HG03457 (cell line): ENCODE measurements at regions not wholly inside any gene's neighbourhood (a gene's known extent, or its start where the extent isn't known, plus 50 kb on each side); places are given as distances from the start of the nearest gene placed in this dataset.

Experiments used
- ATAC-seq: cut with Tn5 transposase; IDR thresholded peaks from one replicate; pipeline ENCODE4 v1.9.1; 2021; ENCODE audit warnings: moderate number of reproducible peaks; ENCODE audit not compliant: unreplicated experiment

DNA sequence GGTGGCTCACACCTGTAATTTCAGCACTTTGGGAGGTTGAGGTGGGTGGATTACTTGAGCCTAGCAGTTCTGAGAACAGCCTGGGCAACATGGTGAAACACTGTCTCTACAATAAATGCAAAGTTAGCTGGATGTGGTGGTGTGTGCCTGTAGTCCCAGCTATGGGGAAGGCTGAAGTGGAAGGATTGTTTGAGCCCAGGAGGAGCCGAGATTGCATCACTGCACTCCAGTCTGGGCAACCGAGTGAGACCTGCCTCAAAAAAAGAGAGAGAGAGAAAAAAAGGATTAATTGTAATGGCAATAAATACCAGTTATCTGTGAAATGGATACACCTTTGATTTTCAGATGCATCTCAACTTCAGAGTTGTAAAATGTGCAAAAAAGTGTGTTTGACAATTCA, 58.8 kb downstream of the SPRY1 start:
- no peak for ATAC-seq

DNA sequence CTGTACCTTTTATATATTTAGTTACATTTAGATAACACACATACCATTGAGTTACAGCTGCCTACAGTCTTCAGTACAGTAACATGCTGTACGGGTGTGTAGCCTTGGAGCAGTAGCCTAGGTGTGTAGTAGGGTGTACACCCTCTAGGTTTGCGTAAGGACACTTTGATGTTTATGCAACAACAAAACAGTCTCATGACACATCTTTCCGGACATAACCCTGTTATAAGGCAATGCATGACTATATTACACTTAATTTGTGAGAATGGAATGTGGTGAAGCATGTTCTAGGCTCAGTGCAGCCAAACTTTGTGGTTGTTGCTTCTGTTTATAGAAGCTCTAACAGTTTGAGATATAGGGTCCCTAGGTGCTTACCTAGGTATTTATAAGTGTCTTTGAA, 65.4 kb downstream of the SPRY1 start:
- ATAC-seq = no peak

DNA sequence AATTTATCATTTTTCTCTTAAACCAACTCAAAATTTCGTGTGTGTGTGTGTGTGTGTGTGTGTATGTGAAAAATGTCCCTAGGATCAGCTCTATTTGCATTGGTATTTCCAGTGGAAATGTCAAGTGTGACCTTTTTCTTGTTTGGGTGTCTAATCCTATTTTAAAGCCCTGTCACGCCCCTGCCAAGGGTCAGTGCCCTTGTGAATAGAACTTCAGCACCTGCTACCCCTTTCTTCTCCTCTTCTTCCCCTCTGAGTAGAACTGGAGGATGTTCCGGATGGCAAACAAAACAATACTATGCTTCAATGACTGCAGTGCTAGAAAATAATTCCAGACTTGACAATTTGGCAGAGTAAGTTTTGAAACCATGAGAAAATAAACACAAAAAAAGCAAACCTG, 67.3 kb downstream of the SPRY1 start:
- ATAC-seq = no peak

DNA sequence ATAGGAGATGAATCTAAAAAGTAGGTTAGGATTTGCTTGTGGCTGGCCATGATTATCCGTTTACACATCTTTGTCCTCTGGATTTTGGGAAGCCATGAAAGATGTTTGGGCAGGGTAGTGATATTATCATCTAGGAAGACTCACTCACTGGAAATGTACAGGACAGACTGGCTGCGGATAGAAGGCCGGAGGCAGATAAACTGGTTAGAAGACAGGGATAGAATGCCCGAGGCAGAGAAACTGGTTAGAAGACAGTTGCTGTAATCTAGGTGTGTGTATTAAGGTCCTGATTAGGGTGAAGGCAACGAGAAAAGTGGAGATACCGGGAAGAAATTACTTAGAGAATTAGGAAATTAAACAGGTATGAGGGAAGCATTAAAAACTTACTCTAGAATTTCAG, 68.8 kb downstream of the SPRY1 start:
- ATAC-seq = no peak

DNA sequence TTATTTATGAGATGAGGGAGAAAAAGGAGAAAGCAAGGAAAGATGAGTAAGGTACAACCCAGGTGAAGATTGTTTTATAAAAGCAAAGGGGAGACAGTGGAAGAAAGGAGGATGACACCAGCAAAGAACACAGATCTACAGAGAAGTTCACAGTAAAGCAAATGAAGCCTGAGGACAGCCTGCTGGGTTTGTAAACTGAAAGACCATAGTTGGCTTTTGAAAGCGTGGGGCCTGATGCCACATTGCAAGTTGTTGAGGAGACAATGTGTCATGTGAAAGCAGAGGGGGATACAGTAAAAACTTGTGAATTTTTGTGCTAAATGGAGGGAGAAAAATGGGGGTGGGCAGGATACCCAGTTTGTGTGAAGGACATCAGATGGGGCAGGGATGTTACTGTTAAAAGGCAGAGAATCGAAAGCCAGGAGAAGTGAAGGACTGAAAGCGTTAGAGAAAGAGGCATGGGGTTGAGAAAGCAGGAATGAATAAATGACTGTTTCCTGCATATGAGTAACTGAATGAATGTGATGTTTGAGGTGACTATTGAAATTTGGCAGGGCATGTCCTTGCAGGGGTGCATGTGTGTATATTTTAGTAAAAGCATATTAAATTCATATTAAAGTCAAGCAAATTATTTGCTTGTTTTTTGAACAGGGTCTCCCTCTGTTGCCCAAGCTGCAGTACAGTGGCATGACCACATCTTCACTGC, 69.6 kb downstream of the SPRY1 start:
- no peak for ATAC-seq

DNA sequence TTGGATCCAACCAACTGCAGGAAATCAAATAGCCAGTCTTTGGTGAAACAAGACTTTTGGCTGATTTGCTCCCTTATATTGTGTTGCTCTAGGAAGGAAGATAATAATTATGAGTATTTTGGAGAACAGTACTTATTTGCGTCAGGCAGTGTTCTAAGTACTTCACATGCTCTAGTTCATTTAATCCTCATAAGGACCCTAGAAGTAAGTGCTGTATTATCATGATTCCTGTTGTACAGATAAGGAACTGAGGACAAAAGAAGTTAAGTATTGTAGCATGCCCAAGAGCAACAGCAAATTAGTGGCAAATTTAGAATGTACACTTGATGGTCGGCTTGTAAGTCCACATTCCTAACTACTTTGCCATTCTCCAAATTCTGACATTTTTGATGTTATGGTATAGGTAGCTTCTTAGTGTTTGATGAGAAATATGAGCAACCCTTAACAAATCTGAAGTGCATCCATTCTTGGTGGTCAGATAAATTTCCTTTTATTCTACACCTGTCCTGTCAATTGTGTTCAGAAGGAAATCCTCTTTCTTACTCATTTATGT, 72.0 kb downstream of the SPRY1 start:
- no peak for ATAC-seq

DNA sequence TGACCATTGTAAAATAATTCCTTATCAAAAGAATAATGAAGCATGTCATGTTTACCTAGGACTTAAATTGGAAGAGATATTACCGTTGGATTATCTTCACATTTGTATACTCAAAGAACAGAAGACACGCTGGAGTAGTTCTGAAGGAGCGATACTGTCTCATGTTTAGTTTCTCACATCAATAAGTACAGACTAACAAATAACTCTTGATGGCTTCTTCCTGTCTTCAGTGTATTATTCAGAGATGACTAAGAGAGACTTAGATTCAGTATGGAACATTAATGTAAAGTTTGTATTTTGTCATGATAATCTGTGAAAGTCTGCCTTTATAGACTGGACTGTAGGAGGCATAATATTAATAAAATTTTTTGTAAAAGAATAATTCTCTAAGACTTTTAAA, 72.7 kb downstream of the SPRY1 start:
- ATAC-seq = no peak

DNA sequence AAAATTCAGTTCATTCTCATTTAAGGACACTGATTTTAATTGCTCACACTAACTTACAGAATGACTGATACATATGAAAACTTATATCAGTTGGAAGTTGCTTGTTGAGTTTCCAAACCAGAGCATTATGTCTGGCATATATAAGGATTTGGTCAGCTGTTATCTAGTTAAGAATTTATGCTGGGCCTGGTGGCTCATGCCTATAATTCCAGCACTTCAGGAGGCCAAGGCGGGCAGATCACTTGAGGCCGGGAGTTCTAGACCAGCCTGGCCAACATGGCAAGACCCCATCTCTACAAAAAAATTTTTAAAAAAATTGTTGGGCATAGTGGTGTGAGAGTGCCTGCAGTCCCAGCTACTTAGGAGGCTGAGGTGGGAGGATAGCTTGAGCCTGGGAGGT, 73.1 kb downstream of the SPRY1 start:
- ATAC-seq = no peak

DNA sequence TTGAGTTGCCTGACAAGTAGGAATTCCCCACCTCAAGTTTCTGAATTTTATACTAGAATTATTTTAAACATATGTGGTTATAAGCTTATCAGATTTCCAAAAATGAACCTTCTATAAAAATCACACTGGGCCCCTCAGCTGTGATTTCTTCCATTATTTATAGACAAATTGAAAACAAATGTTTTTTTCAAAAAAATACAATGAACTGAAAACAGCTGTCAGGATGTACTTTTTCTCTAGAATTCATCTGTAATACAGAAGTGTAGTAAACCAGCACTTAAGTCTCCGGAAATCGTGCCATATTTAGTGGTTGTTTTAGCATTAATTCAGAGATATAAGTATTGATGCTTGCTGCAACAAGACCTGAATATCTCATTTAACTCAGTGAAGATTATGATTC, 74.0 kb downstream of the SPRY1 start:
- no peak for ATAC-seq

DNA sequence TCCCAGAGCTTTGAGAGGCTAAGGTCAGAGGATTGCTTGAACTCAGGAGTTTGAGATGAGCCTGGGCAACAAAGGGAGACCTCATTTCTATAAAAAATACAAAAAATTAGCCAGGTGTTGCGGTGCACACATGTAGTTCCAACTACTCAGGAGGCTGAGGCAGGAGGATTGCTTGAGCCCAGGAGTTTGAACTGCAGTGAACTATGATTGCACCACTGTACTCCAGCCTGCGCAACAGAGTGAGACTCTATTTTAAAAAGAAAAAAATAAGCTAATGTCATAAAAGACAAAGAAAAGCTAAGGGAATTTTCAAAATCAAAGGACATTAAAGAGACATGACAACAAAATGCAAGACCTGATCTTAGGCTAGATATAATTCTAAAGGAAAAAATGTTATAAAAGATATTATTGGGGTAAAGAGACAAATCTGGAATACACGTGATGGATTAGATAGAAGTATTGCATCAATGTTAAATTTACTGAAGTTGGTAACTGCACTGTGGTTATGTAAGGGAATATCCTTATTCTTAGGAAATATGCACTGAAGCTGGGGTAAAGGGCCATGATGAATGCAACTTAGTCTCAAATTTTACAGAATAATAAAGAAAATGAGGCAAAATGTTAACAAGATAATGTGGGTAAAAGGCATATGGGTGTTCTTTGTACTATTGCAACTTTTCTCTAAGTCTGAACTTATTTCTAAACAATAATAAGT, 75.2 kb downstream of the SPRY1 start:
- ATAC-seq = no peak

DNA sequence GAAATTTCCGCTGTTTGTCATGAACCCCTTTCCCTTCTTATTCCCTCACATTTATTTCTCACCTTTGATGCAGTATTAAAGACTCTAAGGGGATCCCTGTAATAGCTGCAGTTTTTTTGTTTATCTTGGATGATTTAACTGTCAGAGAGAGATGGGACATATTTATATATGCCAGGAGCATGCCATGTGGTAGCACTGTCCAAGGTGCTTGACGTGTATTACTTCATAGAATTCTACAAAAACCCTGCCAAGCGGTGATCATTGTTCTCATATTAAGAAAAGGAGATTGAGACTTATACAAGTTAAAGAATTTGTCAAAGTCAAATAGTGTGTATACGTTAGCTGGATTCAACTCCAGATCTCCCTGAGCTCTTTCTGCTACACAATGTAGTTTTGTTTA, 78.2 kb downstream of the SPRY1 start:
- ATAC-seq = no peak

DNA sequence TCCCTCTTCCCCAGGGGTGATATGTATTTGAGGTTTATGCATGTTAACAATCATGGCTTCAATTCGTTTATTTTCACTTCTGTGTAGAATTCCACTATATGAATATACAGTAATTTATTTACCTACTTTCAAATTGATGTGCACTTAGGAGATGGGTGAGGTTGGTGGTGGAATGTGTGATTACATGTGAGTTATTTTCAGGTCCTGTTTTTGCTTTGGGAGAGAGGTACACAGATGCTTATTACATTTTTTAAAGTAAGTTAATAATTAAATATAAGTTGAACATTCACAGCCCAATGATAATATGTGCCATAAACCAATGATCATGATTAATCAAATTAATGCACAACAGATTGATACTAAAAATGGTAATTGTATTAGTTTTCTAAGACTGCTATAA, 79.5 kb downstream of the SPRY1 start:
- no peak for ATAC-seq

DNA sequence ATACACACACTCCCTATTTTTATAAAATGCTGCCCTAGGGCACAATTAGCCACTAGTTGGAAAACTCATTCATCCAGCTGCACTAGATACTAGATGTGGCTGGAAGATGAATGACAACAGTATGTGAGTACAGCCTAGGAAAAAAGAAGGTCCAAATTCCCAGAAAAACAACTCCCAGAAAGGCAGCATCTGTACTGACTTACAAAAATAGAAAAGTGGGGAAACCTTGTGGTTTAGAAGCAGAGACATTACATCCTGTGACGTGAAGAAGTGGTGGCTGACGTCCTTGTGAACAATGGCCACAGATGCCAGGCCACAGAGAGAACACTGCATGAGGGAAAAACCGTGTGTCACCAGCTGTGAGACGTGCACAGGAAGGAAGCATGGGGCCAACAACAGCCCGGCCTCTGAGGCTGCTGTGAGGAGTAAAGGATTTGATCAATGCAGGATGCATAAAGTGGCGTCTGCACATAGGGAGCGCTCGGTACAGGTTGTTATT, 81.2 kb downstream of the SPRY1 start:
- peak; percentile 63 for ATAC-seq

DNA sequence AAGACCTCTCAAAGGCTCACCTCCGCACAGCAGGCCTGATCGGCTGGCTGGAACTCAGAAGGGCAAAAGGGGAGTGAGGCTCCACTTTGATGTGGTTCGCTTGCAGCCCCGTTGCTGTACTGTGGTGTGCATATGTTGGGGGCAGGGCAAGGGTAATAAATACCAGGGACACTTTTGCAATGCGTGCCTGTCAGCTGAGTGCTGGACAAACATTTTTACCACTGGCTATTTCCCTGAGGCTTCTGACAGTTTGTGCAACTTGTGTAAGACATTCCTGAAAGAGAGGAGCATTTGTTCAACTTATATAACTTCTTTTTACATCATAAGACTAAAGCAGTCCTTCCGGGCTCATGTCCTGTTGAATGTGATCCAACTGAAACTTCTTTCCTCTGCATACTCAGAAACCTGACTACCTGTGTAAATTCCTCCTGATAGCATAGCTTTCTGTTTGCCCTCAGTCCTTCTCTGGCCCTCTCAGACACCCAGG, 82.3 kb downstream of the SPRY1 start:
- no peak for ATAC-seq

DNA sequence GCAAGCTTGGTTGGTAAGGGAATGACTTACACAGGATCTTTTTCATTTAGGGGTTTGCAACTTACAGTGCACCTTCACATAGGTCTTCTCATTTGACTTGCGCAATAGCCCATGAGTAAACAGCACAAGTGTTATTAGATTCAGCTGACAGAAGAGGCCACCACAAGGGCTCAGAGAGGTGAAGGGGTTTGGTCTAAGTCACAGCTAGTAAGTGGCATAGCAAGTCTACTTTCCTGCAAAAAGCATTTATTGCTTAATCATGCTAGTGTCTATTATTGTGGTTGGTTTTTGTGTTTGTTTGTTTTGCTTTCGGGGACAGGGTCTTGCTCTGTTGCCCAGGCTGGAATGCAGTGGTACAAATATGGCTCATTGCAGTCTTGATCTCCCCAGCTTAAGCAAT, 83.3 kb downstream of the SPRY1 start:
- no peak for ATAC-seq

DNA sequence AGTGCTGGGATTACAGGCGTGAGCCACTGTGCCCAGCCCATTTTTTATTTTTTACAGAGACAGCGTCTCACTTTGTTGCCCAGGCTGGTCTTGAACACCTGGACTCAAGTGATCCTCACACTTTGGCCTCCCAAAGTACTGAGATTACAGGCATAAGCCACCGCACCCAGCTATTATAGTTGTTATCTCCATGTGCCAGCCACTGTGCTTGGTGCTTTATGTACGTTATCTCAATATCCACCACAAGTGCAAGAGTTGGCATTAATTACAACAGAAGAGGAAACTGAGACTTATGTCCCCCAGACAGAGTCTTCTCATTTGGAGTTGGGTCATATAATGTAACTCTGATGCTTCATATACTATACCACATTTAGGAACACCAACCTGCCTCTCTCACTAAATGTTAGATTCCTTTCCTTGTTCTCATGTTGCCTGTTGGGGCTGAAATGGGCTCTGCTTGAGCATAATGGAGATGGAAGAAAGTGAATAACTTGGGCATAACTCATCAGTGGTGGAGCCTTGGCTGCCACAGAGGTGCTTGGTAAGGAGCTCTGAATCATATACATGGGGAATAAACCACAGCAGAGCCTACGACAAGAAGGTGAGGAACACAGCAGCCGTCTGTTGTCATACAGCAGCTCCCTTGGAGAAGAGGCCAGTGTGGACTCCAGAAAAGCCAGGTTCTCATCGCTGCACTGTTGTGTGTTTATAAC, 84.3 kb downstream of the SPRY1 start:
- no peak for ATAC-seq

DNA sequence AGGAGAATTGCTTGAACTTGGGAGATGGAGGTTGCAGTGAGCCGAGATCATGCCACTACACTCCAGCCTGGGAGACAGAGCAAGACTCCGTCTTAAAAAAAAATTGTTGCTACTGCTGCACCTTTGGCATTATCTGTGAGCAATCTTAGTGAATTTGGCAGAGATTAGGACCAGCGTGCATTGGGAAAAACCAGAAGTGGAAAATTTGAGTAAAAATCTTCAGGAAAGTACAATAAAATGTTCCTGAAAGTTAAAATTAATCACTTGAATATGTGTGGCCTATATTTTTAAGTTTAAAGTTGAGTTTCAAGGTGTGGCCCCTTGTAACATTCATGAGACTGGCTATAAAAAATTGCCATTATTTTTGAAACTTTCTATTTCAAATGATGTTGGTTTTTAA, 85.1 kb downstream of the SPRY1 start:
- ATAC-seq = no peak

DNA sequence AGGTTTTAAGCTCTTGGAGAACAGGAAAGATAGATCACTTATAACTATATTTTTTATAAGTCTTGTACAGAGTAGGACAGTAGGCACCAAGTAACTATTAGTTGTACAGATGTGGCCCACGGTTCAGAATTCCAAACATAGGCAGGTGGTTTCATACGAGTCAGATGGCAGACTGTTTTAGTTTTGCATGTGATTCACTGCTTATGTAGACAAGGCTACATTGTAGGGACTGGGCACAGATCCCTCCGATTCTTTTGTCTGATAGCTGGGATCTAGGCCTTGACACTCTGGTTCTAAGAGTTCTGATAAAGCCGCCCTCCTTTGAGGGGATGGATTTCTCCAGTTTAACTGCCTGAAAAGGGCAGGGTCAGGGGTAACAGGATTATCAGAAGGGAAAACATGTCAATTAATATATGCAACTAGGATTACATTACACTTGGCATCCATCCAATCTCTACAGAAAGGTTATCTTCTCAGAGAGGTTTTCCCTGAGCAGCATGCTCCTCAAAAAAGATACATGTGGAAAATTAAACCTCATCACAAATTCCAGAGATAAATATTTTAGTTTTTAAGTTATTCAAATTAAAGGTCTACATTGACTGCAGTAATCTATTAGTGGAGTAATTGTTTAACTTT, 87.8 kb downstream of the SPRY1 start:
- ATAC-seq = no peak

DNA sequence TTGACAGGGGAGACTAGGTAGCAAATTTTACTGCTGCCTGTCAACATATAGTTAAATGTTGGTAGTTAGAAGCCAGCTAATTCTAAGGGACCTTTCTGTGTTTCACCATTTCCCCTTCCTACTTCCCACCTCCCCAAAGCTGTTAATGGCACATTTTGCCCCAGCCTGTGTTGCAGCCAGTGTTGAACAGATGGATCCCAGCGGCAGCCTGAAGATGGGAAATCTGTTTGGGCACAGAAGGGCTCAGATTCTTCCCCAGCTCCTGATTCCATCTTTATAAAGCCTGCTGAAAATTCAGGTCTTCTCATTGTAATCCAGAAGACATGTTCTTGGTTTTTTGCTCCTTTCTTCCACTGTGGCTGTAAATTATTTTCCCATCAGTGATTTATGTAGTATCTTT, 89.0 kb downstream of the SPRY1 start:
- no peak for ATAC-seq

DNA sequence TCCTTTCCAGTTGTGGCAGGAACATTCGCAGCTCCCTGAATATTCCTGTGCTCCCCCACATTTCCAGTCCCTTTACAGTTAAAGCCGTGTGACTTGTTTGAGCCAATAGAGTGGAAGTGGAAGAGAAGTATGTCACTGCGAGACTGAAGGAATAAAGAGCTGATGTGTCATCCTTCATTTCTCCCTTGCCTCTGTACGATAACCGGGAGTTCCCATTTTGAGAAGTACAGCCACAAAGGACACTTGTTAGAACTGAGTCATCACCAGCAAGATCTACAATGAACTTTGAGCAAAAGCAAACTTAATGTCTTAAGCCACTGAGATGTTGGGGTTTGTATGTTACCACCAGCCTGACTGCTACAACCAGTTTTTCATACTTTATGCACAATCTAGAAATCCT, 92.3 kb downstream of the SPRY1 start:
- peak; percentile 71 for ATAC-seq

DNA sequence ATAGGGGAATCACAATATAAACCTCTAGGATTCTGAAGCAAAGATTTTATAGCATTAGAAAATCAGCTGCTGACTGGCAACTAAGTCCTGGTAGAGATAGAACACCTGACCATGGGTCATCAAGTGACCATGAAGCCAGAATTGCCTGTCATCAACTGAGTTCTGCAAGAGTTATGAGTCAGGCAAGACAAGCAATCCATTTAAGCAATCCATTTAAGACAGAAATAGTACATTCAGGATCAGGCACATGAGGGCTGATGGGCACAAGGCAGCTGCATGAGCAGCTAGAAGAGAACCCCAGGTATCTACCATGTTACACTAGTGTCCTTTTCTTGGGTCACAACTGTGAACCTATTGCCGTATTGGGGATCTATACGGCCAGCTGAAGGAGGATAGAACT, 98.9 kb downstream of the SPRY1 start:
- no peak for ATAC-seq
